GM18868 (cell line): ENCODE measurements at regions not wholly inside any gene's neighbourhood (a gene's known extent, or its start where the extent isn't known, plus 50 kb on each side); places are given as distances from the start of the nearest gene placed in this dataset.
"Not testable (repeated sequence)": the region's sequence is repeated elsewhere in the genome, so short reads cannot be mapped to it uniquely, and the experiment has no call there.

Experiments
- ATAC-seq: cut with Tn5 transposase; IDR thresholded peaks from one replicate; pipeline ENCODE4 v1.9.1; 2021; ENCODE audit warnings: mild to moderate bottlenecking, moderate library complexity; ENCODE audit not compliant: unreplicated experiment

DNA sequence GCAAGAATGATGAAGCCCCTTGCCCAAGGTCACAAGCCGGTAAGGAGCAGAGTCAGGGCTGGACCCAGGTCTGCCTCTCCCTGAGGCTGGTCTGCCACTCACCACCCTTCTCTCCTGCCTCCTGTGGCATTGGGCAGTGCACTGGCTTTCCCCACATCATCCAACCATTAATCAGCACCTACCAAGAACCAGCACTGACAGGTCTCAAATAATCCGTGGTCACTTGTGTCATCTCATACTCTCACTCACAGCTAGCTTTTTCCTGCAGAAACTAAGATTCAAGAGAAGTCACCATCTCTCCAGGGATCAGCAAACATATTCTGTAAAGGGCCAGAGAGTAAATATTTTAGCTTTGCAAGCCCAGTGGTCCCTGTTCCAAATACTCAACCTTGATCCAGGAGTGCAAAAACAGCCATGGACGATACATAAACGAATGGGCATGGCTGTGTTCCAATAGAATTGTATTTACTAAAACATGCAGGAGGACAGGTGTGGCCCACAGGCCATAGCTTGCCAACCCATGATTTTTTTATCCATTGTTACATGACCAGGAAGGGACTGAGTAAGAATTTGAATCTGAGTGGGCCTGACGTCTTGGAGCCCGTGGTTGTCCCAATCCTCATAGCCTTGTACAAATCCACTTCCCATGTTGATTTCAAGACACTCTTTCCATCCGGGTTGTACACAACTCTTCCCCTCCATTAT is 374.2 kb downstream of the BCL11B start:
- no peak for ATAC-seq

DNA sequence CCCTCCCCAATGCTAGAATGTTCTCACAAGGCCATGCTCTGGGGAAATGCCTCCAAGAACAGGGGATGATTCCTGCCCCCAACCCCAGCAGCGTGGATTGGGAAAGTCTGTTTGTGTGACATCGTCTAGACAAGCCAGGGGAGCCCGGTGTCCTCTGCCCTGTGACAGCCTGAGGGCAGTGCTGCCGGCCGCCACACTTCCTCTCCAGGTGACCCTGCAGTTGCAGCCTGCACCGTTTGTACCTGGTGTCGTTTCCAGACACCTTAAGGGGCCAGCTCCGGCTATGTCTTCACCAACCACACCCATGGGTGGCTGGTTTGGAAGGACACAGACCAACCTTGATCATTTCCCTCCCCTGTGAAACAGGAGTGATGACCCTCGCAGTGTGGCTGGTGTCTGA is 372.6 kb downstream of the BCL11B start:
- ATAC-seq, result no peak

DNA sequence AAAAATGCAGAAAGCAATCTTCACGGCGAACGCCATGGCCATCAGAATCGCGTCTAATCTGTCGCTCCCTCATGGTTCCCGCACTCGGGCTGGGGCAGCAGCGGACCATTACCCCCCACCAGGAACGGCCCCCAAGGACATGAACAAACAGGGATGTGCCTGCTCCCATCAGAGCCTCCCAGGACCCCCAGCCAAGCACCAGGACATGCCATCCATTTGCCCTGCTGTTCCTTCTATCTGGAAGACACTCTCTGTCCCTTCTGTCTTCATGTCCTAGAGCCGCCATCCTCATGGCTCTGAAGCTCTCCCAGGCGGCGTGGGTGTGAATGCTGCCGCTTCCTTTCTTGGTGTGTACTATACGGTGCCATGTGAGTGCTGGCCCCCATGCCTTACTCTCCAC is 371.8 kb downstream of the BCL11B start:
- no peak for ATAC-seq

DNA sequence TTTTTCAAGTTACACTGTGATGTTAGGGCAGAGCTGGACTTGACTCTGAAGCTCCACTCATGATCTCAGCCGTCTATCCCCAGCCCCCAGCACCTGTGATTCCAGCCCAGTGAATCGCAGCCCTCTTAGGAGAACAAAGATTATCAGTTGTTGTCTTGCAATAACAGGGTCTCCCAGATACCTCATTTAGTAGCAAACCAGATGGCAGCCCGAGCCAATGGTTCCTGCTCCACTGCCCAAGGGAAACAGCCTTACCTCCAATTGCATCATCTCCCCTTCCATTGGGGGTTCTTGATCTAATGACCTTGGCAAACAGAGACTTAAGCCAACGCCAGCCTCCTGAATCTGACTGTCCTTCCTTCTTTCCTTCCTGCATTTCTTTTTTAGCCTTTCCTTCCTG is 371.2 kb downstream of the BCL11B start:
- no peak for ATAC-seq

DNA sequence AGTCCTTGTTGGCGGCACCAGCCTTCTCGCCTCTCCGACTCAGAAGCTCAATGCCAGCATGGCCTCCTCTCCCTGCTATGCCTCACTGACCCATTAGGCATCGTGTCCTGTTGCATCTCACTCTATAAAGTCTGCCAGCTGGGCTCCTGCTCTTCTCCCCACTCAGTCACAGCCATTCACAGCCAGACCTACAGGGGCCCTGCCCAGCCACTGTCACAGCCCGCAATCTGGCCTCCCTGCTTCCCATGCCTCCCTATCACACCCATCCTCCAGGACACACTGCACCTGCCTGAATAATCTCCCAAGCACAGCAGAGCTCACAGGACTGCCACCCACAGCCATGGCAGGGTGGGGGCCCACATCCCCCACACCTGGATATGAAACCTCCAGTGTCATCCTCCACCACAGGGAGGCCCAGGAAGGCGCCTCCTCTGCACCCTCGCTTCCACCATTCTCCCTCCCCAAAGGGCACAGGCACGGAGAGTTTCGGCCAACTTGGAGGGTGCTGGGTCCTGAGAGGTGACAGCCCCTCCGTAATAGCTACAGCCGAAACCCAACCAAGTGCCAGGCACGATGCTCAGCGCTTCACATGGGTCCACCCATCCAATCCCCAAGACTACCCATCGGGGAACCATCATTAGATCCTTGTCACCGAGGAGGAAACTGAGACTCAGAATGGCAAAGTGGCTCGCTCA is 370.3 kb downstream of the BCL11B start:
- ATAC-seq, result no peak

DNA sequence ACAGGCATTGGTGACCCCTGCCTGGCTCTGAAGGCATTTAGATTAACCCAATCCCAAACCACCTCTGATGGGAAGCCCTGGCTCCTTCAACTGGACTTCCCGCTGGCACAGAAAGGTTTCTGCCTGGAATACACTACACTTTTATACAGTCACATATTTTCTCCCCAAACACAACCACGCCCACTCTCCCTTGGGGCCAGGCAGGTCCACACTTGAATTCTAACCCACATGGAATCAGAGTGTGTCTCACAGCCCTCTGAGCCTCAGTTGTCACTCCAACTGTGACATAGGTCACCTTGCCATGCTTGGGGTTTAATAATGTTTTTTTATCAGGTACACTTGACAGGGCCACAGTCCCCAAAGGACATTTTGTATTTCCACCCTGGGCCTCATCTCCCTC is 368.6 kb downstream of the BCL11B start:
- ATAC-seq, result no peak

DNA sequence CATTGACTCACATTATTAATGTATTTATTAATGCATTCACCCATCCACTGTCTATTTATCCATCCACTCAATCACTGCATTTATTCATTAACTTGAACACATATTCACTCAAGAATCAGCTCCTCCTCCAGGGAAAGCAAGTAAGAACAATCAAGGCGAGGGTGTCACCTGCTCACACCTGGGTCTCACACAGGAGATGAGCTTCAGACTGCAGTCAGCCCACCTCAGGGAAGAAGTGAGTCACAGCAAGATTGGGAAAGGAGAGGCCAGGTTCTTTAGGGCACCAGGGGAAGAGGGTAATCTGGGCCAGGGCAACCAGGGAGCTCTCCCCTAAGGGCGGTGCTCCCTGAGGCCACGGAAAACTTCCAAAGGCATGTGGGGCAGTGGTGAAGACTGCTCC is 367.3 kb downstream of the BCL11B start:
- no peak for ATAC-seq

DNA sequence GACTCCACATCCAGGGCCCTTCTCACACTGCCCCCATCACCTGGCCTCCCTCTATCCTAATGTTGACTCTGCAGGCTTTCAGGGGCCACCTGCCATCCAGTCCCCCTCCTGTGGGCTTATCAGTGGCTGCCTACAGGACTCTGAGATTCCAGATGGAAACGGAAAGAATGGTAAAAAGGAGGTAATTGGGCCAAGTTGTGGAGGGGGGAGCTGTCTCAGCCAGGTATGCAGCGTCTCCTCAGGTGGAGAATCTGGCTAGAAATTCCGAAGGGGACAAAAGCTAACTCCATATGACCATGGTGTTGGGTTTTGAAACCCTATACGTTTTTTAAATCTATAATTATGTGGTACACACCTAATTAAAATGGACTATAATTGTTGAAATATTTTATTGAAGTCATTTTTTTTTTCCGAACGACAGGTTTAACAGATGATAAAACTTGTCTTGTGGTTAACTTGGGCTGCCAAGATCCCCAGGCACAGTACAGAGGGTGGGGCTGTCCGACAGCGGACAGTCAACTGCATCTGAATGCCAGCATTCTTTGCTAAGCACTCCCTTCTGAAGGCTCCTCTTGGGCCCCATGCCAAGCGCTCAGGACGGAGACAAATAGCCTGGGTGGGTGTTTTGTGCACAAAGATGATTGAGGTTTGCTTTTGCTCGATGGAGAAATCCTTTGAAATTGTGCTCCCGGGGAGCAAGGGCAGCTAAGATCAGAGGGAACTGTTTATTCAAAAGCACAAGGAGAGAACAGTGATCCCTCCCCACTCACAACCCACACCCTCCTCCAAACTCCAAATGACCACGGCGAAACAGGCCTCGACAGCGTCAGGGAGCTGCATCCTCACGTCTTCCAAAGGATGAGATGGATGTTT is 365.6 kb downstream of the BCL11B start:
- no peak for ATAC-seq

DNA sequence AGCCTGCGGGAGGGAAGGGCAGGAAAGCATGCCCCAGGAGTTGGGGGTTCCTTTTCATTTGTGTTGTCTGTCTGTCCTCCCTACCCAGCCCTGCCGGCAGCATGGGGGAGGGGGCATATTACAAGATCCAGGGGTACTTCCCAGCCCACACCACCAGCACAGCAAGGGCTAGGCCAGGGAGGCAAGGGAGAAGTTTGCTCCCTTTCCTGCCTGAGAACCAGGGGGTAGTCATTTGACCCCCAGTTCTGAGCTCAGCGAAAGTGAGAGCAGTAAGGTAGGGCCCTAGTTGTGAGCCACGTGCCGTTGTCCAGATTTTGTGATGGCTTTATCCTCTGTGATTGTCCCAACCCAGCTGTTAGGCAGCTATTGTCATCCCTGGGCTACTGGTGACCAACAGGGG is 364.7 kb downstream of the BCL11B start:
- ATAC-seq, result no peak

DNA sequence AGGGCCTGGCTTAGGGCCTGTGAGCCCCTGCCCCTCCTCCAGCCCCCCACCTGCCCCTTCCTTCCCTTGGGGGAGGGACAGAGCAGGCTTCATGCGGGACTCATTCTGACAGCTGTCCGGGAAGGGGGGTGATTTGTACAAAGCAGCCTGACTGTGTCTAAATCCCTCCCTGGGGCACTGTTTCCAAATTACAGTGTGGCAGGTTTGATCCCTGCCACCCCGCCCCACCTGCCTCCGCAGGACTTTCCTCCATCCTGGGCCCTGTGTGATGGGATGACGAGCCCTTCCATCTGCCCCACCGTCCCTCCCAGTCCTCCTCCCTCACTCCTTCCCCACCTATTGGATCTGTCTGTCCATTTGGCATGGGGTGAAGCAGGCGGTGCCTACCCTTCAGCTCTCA is 363.9 kb downstream of the BCL11B start:
- no peak for ATAC-seq

DNA sequence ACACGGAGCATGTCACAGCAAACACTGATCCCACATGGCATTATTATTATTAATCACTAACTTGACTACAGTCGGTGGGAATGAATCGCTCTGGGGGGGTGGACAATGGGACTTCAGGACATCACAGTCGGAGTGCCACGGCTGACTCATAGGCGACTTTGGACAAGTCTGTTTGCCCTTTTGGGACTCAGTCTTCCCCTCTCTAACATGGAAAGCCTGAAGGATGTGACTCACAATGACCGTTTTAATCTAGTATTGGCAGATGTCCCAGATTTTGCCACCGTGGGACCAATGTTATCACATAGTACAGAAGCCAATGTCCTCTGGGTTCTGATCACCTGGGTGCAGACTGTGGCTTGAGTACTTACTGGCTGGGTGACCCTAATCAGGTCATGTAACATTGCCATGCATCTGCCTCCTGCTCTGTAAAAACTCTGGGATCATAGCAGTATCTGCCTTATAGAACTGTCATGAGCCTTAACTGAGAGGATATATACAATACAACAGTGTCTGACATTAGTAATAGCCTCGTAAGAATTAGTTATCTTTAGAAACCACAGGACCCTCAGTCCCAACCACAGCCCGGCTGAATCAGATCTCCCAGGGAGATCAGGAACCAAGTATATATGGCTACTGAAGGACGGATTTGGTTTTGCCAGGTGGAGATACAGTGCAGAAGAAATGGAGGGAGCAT is 362.6 kb downstream of the BCL11B start:
- ATAC-seq, result no peak

DNA sequence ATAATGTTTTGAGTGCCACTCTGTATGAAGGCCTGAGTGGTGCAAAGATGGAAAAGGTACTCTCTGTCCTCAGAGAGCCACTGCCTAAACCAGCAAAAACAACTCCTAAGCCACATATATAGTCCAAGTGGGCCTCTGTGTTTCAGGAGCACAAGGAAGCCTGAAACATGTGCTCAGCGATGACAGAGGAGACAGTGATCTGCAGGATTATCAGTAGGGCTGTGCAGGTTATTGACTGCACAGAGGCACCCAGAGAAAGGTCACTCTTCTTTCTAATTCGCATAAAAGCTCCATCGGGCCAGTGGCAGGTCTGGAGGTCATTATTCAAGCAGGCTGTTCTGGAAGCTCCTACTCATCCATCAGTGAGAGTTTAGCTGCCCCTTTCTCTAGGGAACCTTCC is 361.9 kb downstream of the BCL11B start:
- ATAC-seq, result no peak

DNA sequence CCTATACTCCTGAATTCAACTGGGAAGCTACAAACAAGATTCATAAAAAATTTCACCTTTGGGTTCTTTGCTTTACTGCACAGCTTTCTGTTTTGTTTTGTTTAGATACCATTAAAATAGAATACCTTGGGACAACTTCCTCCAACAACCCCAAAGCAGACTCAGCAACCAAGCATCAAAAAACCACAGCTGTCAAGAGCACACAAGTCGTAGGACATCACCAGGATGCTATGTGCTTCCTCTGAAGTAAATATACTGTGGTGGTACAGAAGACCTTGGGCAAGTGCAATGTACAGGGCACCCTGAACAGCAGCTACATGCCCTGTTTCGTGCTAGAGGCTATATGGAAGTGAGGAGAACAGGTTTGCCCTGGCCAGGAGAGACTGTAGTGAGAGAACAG is 359.3 kb downstream of the BCL11B start:
- ATAC-seq, result no peak

DNA sequence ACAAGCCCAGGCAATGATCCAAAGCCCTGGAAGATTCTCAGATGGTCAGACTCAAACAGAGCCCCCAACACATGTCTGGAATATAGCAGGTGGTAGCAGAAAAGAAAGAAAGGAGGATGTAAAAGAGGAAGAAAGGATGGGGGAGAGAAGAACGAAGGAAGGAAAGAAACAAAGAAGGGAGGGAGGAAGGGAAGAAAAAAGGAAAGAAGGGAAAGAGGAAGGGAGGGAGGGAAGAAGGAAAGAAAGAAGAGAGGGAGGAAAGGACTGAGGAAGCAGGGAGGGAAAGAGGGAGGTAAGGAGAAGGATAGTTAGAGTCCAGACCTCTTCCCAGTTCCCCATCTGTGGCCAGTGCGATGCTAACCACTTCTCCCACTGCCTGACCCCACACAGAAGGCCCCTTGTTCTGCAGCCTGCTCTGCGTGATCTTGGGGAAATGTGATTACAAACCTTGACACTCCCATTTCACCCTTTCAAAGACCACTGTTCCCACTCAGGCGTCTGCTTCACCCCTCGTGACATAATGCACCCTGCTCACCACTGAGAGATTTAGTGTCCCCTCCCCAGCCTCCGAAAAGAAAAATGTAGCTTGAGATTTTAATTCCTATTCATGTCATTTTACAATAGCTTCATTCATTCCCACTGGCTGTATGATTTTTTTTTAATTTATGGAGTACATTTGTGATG is 357.9 kb downstream of the BCL11B start:
- no peak for ATAC-seq

DNA sequence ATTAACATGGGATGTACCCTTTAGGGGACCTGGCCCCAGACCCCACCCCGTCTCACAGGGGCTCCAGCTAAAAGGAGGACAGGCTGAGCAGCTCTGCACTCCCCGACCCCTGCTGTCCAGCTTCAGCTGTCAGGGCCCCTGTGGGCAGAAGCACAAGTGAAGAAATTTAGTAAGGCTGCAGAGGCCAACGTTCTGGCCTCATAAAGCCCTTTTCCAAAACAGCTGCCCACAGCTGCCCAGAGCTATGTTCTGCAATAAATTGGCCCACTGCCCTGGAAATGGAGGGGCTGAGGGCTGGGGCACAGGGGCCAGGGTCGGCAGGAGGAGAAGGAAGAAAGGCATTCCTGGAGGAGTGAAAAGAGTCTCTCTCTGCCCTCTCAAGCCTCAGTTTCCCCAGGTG is 357.1 kb downstream of the BCL11B start:
- no peak for ATAC-seq

DNA sequence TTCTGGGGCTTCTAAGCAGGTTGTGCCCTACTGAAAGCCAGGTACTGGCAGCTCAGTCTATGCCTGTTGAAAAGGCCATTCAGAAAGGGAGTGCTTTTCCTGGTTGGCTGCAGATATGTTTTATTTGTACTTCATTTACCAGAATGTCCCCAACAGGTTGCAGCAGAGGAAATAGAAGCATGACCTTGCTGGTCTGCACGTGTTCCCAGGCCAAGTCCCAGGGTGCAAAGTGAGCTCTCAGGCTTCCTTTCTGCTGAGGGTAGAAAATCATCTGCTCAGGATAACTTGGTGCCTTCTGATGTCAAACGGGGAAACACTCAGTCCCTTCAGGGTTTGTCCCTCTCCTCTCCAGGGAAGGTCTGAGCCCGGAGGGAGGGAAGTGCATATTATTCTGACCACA is 356.4 kb downstream of the BCL11B start:
- no peak for ATAC-seq

DNA sequence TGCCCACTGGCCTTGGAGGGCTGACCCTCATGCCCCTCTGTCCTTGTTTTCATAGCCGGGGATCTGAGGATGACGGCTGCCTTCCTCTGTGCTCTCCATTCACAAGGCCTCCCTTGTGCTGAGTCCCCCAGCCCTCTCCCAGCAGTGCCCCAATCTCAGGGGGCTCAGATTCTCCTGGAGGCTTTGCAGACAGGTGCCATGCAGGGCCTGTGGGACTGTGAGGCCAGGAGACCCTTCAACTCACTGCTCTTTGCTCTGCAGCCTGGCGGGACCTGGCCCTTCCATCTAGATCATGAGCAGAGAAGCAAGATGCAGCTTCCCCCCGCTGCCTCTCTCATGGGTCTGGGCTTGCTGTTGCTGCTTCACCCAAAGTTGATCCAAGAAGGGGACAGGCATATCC is 356.0 kb downstream of the BCL11B start:
- no peak for ATAC-seq

DNA sequence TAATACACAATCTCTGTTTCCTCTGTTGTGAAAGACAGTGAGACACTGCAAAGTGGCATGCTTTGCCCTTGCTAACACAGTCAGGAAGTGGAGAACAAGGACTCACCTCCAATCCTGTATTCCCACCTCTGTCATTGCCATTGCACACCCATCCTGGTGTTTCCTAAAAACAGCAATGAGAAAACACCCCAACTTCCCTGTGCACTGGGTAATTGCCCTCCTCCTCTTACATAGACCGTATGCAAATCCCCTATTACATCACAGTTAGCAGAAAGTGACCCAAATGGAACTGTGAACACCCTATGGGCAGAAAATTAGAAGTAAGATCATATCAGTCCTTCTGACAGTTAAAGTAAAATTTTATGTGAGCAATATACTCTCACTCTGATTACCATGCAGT is 355.5 kb downstream of the BCL11B start:
- ATAC-seq, result no peak

DNA sequence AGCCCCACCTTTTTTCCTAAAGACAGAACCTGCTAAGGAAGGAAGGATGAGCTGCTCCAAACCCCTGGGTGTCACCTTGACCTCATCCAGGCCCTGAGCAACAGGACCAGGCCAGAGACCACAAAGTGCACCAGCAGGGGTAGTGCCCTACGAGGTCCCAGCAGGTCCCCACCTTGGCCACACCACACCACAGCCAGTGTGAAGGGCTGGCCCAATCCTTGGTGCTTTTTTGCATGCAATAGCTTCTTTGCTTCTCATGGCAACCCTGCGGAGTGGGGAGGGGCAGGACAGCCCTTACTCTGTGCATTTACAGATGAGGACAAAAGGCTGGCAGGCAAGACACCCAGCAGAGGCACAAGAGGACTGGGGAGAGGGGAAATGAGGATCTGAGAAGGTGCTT is 352.6 kb downstream of the BCL11B start:
- ATAC-seq, result no peak

DNA sequence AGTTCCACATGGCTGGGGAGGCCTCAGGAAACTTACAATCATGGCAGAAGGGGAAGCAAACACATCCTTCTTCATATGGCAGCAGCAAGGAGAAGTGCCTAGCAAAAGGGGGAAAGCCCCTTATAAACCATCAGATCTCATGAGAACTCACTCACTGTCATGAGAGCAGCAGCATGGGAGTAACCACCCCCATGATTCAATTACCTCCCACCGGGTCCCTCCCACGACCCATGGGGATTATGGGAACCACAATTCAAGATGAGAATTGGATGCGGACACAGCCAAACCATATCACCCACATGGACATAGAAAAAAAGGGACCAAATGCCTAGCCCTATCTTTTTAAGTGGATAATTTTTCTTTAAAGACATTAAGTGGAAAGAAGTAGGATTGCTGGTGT is 350.7 kb downstream of the BCL11B start:
- ATAC-seq, result not testable (repeated sequence)

DNA sequence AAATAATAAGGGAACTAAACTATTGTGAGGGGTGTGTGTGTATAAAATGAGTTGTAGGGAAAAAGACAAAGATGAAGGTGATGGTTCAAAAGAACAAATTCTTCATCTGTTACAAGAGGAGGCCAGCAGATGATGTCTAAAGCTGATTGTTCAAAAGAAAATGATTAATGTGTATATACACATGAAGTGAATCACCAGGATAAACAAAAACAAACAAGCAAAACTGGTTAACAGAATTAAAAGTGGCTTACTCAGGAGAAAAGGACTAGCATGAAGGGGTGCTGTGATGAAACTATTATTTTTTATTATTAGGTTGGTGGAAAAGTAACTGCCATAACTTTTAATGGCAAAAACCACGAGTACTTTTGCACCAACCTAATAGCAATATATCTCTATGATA is 348.4 kb downstream of the BCL11B start:
- no peak for ATAC-seq
